ENCODE measurements at regions not wholly inside any gene's neighbourhood (a gene's known extent, or its start where the extent isn't known, plus 50 kb on each side); places are given as distances from the start of the nearest gene placed in this dataset.

- TF ChIP-seq PPARA (CRISPR knock-in tag; IDR thresholded peaks at IDR 0.05; ENCODE audit: borderline replicate concordance) (no peak), ZFP3 (CRISPR knock-in tag; IDR thresholded peaks at IDR 0.05) (no peak), POU6F1 (CRISPR knock-in tag; IDR thresholded peaks at IDR 0.05; ENCODE audit: borderline replicate concordance, low read depth) (no peak), TOX (CRISPR knock-in tag; IDR thresholded peaks at IDR 0.05; ENCODE audit: borderline replicate concordance) (no peak), CSDC2 (CRISPR knock-in tag; IDR thresholded peaks at IDR 0.05) (no peak), RARB (CRISPR knock-in tag; IDR thresholded peaks at IDR 0.05) (no peak), ZNF70 (CRISPR knock-in tag; IDR thresholded peaks at IDR 0.05) (no peak), ZFP30 (CRISPR knock-in tag; IDR thresholded peaks at IDR 0.05) (no peak)
- TF ChIP-seq, protein P1, sequence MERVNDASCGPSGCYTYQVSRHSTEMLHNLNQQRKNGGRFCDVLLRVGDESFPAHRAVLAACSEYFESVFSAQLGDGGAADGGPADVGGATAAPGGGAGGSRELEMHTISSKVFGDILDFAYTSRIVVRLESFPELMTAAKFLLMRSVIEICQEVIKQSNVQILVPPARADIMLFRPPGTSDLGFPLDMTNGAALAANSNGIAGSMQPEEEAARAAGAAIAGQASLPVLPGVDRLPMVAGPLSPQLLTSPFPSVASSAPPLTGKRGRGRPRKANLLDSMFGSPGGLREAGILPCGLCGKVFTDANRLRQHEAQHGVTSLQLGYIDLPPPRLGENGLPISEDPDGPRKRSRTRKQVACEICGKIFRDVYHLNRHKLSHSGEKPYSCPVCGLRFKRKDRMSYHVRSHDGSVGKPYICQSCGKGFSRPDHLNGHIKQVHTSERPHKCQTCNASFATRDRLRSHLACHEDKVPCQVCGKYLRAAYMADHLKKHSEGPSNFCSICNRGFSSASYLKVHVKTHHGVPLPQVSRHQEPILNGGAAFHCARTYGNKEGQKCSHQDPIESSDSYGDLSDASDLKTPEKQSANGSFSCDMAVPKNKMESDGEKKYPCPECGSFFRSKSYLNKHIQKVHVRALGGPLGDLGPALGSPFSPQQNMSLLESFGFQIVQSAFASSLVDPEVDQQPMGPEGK (CRISPR knock-in tag; IDR thresholded peaks at IDR 0.05; ENCODE audit: borderline replicate concordance) = no peak
- ATAC-seq = no peak
Observed at GRCh38 chr11:109783840-109784239, 309.4 kb upstream of the ZC3H12C start.

GRCh38 chr11:109784536-109784935 is 308.7 kb upstream of the ZC3H12C start:
- ATAC-seq = no peak
- TF ChIP-seq ZNF8 (CRISPR knock-in tag; IDR thresholded peaks at IDR 0.05) (no peak), ZFP3 (CRISPR knock-in tag; IDR thresholded peaks at IDR 0.05) (no peak), ZFP30 (CRISPR knock-in tag; IDR thresholded peaks at IDR 0.05) (no peak), TCF4 (CRISPR knock-in tag; IDR thresholded peaks at IDR 0.05; ENCODE audit: borderline replicate concordance) (no peak), RARB (CRISPR knock-in tag; IDR thresholded peaks at IDR 0.05) (no peak), ESRRG (CRISPR knock-in tag; IDR thresholded peaks at IDR 0.05) (no peak), OSR1 (CRISPR knock-in tag; IDR thresholded peaks at IDR 0.05) (no peak), TOX (CRISPR knock-in tag; IDR thresholded peaks at IDR 0.05; ENCODE audit: borderline replicate concordance) (no peak), ZC3H10 (CRISPR knock-in tag; IDR thresholded peaks at IDR 0.05) (no peak), GLIS3 (CRISPR knock-in tag; IDR thresholded peaks at IDR 0.05) (no peak), POU6F1 (CRISPR knock-in tag; IDR thresholded peaks at IDR 0.05; ENCODE audit: borderline replicate concordance, low read depth) (no peak), CREB5 (CRISPR knock-in tag; IDR thresholded peaks at IDR 0.05; ENCODE audit: low read depth) (no peak), CSDC2 (CRISPR knock-in tag; IDR thresholded peaks at IDR 0.05) (no peak)
- TF ChIP-seq, protein P1 (CRISPR knock-in tag; IDR thresholded peaks at IDR 0.05; ENCODE audit: borderline replicate concordance) = no peak

DNA sequence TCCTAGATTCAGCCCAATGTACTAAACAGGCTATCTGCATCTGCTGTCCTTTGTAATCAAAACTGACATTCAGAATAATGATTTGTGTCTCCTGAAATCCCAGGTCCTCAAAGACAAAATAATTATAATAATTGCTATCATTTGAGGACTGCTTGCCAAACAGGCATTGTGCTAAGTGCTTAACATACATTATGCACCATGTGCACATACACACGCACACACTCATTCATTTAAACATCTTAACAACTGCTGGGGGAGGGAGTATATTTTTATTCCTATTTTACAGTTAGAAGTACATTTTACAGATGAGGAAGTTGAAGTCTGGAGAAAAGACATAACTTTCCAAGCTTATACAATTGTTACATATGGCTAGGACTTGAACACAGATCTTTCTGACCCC is 308.0 kb upstream of the ZC3H12C start:
- ATAC-seq = no peak
- TF ChIP-seq GLIS3 (CRISPR knock-in tag; IDR thresholded peaks at IDR 0.05) (no peak), CSRNP3 (CRISPR knock-in tag; IDR thresholded peaks at IDR 0.05) (no peak), CREB5 (CRISPR knock-in tag; IDR thresholded peaks at IDR 0.05; ENCODE audit: low read depth) (no peak), ISL1 (CRISPR knock-in tag; IDR thresholded peaks at IDR 0.05) (no peak), ARNTL (CRISPR knock-in tag; IDR thresholded peaks at IDR 0.05; ENCODE audit: borderline replicate concordance, low read depth) (no peak), ESRRG (CRISPR knock-in tag; IDR thresholded peaks at IDR 0.05) (no peak), TOX (CRISPR knock-in tag; IDR thresholded peaks at IDR 0.05; ENCODE audit: borderline replicate concordance) (no peak)

All from SK-N-SH treated with all-trans-retinoic acid at 6 μM for 48 hours (cell line).